DOHH2 (cell line): ENCODE measurements at regions not wholly inside any gene's neighbourhood (a gene's known extent, or its start where the extent isn't known, plus 50 kb on each side); places are given as distances from the start of the nearest gene placed in this dataset.

Experiments
- H3F3A ChIP-seq: fragments of 200-600 bp; sonication (generic), shearing (Covaris generic); 2 replicates; pipeline ENCODE4 v1.6.0; 2016; ENCODE audit warnings: antibody characterized with exemption, mild to moderate bottlenecking; ENCODE audit not compliant: control insufficient read depth, insufficient read depth
- H3K27ac ChIP-seq: fragments of 200-600 bp; sonication (generic); 2 replicates; pipeline ENCODE4 v1.5.1; 2014; ENCODE audit warnings: low read depth, mild to moderate bottlenecking, low read length, moderate library complexity
- H3K27me3 ChIP-seq: fragments of 200-600 bp; sonication (generic); 2 replicates; pipeline ENCODE4 v1.6.1; 2014; ENCODE audit warnings: mild to moderate bottlenecking, low read length, mixed read lengths; ENCODE audit not compliant: control insufficient read depth
- H3K36me3 ChIP-seq: fragments of 200-600 bp; sonication (generic); 2 replicates; pipeline ENCODE4 v1.6.1; 2014; ENCODE audit warnings: mild to moderate bottlenecking, low read length, moderate library complexity, mixed read lengths; ENCODE audit not compliant: control insufficient read depth
- H3K4me1 ChIP-seq: fragments of 200-600 bp; sonication (generic); 2 replicates; pipeline ENCODE4 v1.6.1; 2014; ENCODE audit warnings: mild to moderate bottlenecking, low read length, mixed read lengths; ENCODE audit not compliant: control insufficient read depth
- H3K4me2 ChIP-seq: fragments of 200-600 bp; sonication (generic); 2 replicates; pipeline ENCODE4 v1.6.0; 2014; ENCODE audit warnings: mild to moderate bottlenecking, low read length, moderate library complexity
- H3K4me3 ChIP-seq: fragments of 200-600 bp; sonication (generic); 2 replicates; pipeline ENCODE4 v1.5.1; 2014; ENCODE audit warnings: mild to moderate bottlenecking, low read length, mixed read lengths
- H3K79me2 ChIP-seq: fragments of 200-600 bp; sonication (generic); 2 replicates; pipeline ENCODE4 v1.6.1; 2014; ENCODE audit warnings: mild to moderate bottlenecking, low read length, mixed read lengths; ENCODE audit not compliant: control insufficient read depth
- H3K9me2 ChIP-seq: fragments of 200-600 bp; sonication (generic); replicated peaks from 2 replicates; pipeline ENCODE4 v1.6.1; 2014; ENCODE audit warnings: mild to moderate bottlenecking, low read length, mixed read lengths; ENCODE audit not compliant: control insufficient read depth
- H3K9me3 ChIP-seq: fragments of 200-600 bp; sonication (generic); 2 replicates; pipeline ENCODE4 v1.6.1; 2014; ENCODE audit warnings: antibody characterized with exemption, low read length, mixed read lengths; ENCODE audit not compliant: control insufficient read depth, insufficient read depth
- H4K20me1 ChIP-seq: fragments of 200-600 bp; sonication (generic); 2 replicates; pipeline ENCODE4 v1.6.0; 2014; ENCODE audit warnings: low read depth, mild to moderate bottlenecking, antibody characterized with exemption, low read length, moderate library complexity; ENCODE audit not compliant: control insufficient read depth, insufficient read depth
- EZH2phosphoT487 ChIP-seq: fragments of 200-600 bp; sonication (generic); IDR thresholded peaks from 2 replicates; pipeline ENCODE4 v1.6.1; 2017; ENCODE audit warnings: borderline replicate concordance, mild to moderate bottlenecking, antibody characterized with exemption, low read length, moderate library complexity, mixed read lengths
- TF ChIP-seq, protein P1 (sequence below): fragments of 200-600 bp; sonication (generic); IDR thresholded peaks from one replicate; pipeline ENCODE4 v1.5.1; 2014; ENCODE audit warnings: antibody characterized with exemption, mild to moderate bottlenecking, low read depth, low read length; ENCODE audit not compliant: poor library complexity, severe bottlenecking

DNA sequence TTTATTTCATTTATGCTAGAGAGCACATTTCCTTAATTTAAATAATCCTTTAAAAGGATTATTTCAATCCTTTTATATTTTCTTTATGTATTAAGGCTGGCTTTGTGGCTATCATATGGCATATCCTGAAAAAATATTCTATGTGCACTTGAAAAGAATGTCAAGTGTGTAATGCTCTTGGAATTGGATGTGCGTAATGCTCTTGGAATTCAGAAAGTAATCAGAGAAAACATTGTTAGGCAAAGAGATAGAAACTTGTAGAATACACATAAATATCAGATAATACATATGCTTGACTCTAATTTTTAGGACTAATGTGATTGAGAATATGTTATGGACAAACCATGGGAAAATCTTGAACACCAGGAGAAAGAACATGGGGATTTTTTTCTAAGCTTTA is 197.5 kb upstream of the COL3A1 start:
- H3K27ac ChIP-seq: no peak overlapping the region
- H3K4me2 ChIP-seq: no peak overlapping the region
- H3K27me3 ChIP-seq: no peaks in the 10 kb centered on the region
- no peaks in the 10 kb centered on the region for H3K4me1 ChIP-seq
- no peaks in the 10 kb centered on the region for H3K9me2 ChIP-seq
- H3F3A ChIP-seq: no peaks in the 10 kb centered on the region
- H4K20me1 ChIP-seq: no peaks in the 10 kb centered on the region
- H3K36me3 ChIP-seq: no peaks in the 10 kb centered on the region
- no peak for TF ChIP-seq EZH2phosphoT487
- TF ChIP-seq, protein P1, sequence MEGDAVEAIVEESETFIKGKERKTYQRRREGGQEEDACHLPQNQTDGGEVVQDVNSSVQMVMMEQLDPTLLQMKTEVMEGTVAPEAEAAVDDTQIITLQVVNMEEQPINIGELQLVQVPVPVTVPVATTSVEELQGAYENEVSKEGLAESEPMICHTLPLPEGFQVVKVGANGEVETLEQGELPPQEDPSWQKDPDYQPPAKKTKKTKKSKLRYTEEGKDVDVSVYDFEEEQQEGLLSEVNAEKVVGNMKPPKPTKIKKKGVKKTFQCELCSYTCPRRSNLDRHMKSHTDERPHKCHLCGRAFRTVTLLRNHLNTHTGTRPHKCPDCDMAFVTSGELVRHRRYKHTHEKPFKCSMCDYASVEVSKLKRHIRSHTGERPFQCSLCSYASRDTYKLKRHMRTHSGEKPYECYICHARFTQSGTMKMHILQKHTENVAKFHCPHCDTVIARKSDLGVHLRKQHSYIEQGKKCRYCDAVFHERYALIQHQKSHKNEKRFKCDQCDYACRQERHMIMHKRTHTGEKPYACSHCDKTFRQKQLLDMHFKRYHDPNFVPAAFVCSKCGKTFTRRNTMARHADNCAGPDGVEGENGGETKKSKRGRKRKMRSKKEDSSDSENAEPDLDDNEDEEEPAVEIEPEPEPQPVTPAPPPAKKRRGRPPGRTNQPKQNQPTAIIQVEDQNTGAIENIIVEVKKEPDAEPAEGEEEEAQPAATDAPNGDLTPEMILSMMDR: no peak
- H3K9me3 ChIP-seq: no peaks in the 10 kb centered on the region; the same call in 1 of the 2 replicates
- no peaks in the 10 kb centered on the region for H3K79me2 ChIP-seq
- H3K4me3 ChIP-seq: no peak overlapping the region

DNA sequence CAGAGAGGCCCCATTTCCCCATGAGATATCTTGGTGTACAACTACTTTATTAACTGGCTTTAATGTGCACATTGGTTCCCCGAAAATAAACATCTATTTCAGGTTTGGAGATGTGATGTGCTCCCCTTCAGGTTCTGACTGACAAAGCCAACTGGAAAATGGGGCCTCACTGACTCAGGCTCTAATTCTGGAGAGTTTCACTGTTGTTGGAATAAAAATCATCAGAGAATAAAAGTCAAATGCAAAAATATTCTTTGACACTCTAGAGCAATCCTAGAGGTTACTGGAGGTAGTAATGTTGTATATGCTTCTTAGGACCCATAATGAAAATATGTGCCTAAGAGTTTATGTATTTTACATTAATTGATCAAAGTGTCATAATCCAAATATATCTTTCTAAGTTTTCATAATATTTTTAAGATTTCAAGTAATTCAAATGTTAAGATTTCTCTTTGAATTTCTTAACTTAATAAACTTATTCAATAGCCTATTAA is 189.9 kb upstream of the COL3A1 start:
- Histone ChIP-seq H3K4me3 (no peak overlapping the region), H3F3A (no peaks in the 10 kb centered on the region), H3K9me3 (no peaks in the 10 kb centered on the region; the same call in 1 of the 2 replicates), H3K36me3 (no peaks in the 10 kb centered on the region), H3K4me1 (no peaks in the 10 kb centered on the region), H3K4me2 (no peak overlapping the region), H3K79me2 (no peaks in the 10 kb centered on the region), H4K20me1 (no peaks in the 10 kb centered on the region), H3K9me2 (no peaks in the 10 kb centered on the region), H3K27me3 (no peaks in the 10 kb centered on the region), H3K27ac (no peak overlapping the region)
- TF ChIP-seq, protein P1: no peak
- TF ChIP-seq EZH2phosphoT487: no peak

DNA sequence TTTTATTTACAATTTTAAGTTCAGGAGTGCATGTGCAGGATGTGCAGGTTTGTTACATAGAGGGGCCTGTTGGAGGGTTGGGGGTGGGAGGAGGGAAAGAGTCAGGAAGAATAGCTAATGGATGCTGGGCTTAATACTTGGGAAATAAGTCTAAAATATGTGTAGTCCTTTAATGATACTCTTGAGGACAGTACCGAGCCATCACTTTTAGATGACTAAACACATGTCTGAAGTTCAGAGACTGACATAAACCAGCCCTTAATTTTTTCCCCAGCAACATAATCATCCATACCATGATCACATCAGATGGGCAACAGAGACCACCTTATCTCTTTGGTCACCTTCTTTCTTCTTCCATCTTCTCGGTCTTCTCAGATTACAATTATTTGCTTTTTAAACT is 189.1 kb upstream of the COL3A1 start:
- Histone ChIP-seq H3K9me2 (no peaks in the 10 kb centered on the region), H3K79me2 (no peaks in the 10 kb centered on the region), H3K36me3 (no peaks in the 10 kb centered on the region), H3K4me1 (no peaks in the 10 kb centered on the region), H3F3A (no peaks in the 10 kb centered on the region), H3K9me3 (no peaks in the 10 kb centered on the region; the same call in 1 of the 2 replicates), H4K20me1 (no peaks in the 10 kb centered on the region), H3K27ac (no peak overlapping the region), H3K4me2 (no peak overlapping the region), H3K27me3 (no peaks in the 10 kb centered on the region), H3K4me3 (no peak overlapping the region)
- TF ChIP-seq EZH2phosphoT487: no peak
- TF ChIP-seq, protein P1: no peak
